ENCODE measurements at regions not wholly inside any gene's neighbourhood (a gene's known extent, or its start where the extent isn't known, plus 50 kb on each side); places are given as distances from the start of the nearest gene placed in this dataset.

- no peak for TF ChIP-seq CTCF (IDR thresholded peaks at IDR 0.05; ENCODE audit: low read depth, low read length)
- Histone ChIP-seq H3K27me3 (ENCODE audit: control insufficient read depth, insufficient read depth, low read length) (no peaks in the 10 kb centered on the region), H3K27ac (ENCODE audit: low read depth, low read length) (no peak overlapping the region), H3K4me3 (ENCODE audit: low read depth, low read length) (no peak overlapping the region), H3K9me3 (ENCODE audit: control insufficient read depth, insufficient read depth, low read length) (no peaks in the 10 kb centered on the region)
- ChIA-PET POLR2A (no interaction called here), CTCF (no interaction called here)
- no peak for DNase-seq (ENCODE audit: low read depth, low spot score)
These were observed 665.2 kb upstream of the NRXN1 start for GRCh38 chr2:51697095-51697494.

- Histone ChIP-seq H3K27me3 (ENCODE audit: control insufficient read depth, insufficient read depth, low read length) (no peaks in the 10 kb centered on the region), H3K9me3 (ENCODE audit: control insufficient read depth, insufficient read depth, low read length) (no peaks in the 10 kb centered on the region), H3K27ac (ENCODE audit: low read depth, low read length) (no peak overlapping the region), H3K4me3 (ENCODE audit: low read depth, low read length) (no peak overlapping the region)
- CTCF ChIA-PET: interaction anchor here (0.7 kb wide), 1 partner anchor 360 kb away, joined by 3 read pairs; no protein-coding TSS in a partner anchor
- POLR2A ChIA-PET: no interaction called here
- no peak for TF ChIP-seq CTCF (IDR thresholded peaks at IDR 0.05; ENCODE audit: low read depth, low read length)
- no peak for DNase-seq (ENCODE audit: low read depth, low spot score)
These were observed 663.6 kb upstream of the NRXN1 start for GRCh38 chr2:51695531-51695930.

- Histone ChIP-seq H3K27me3 (ENCODE audit: control insufficient read depth, insufficient read depth, low read length) (no peaks in the 10 kb centered on the region), H3K4me3 (ENCODE audit: low read depth, low read length) (no peak overlapping the region), H3K9me3 (ENCODE audit: control insufficient read depth, insufficient read depth, low read length) (no peaks in the 10 kb centered on the region), H3K27ac (ENCODE audit: low read depth, low read length) (no peak overlapping the region)
- POLR2A ChIA-PET: no interaction called here
- no peak for TF ChIP-seq CTCF (IDR thresholded peaks at IDR 0.05; ENCODE audit: low read depth, low read length)
- CTCF ChIA-PET: no interaction called here
- DNase-seq (ENCODE audit: low read depth, low spot score): no peak
These were observed 661.7 kb upstream of the NRXN1 start for GRCh38 chr2:51693640-51694039.

GRCh38 chr2:51681854-51682253, 649.9 kb upstream of the NRXN1 start:
- DNase-seq (ENCODE audit: low read depth, low spot score): no peak
- no peak for TF ChIP-seq CTCF (IDR thresholded peaks at IDR 0.05; ENCODE audit: low read depth, low read length)
- Histone ChIP-seq H3K4me3 (ENCODE audit: low read depth, low read length) (no peak overlapping the region), H3K9me3 (ENCODE audit: control insufficient read depth, insufficient read depth, low read length) (no peaks in the 10 kb centered on the region), H3K27me3 (ENCODE audit: control insufficient read depth, insufficient read depth, low read length) (no peaks in the 10 kb centered on the region), H3K27ac (ENCODE audit: low read depth, low read length) (no peak overlapping the region)
- POLR2A ChIA-PET: no interaction called here
- CTCF ChIA-PET: no interaction called here

GRCh38 chr2:51673628-51674027, 641.7 kb upstream of the NRXN1 start:
- H3K27me3 ChIP-seq (ENCODE audit: control insufficient read depth, insufficient read depth, low read length): no peaks in the 10 kb centered on the region
- ChIA-PET POLR2A (no interaction called here), CTCF (no interaction called here)
- H3K4me3 ChIP-seq (ENCODE audit: low read depth, low read length): no peak overlapping the region
- H3K27ac ChIP-seq (ENCODE audit: low read depth, low read length): no peak overlapping the region
- no peak for TF ChIP-seq CTCF (IDR thresholded peaks at IDR 0.05; ENCODE audit: low read depth, low read length)
- no peaks in the 10 kb centered on the region for H3K9me3 ChIP-seq (ENCODE audit: control insufficient read depth, insufficient read depth, low read length)
- DNase-seq (ENCODE audit: low read depth, low spot score): no peak

Data from AG04450 (cell line).